Large intestine (tissue), 3 donors: ENCODE measurements at regions not wholly inside any gene's neighbourhood (a gene's known extent, or its start where the extent isn't known, plus 50 kb on each side); places are given as distances from the start of the nearest gene placed in this dataset.

Experiments
- DNase-seq, 2 donors: peaks; one replicate each; pipeline versions ENCODE4 v3.0.0 to v3.0.0-alpha.2; 2013
- H3K27ac ChIP-seq: one replicate; pipeline ENCODE4 v1.5.1; 2013; ENCODE audit warnings: low read length
- H3K27me3 ChIP-seq: 2 replicates; pipeline ENCODE4 v1.6.1; 2013; ENCODE audit warnings: low read length; ENCODE audit not compliant: control insufficient read depth, insufficient read depth
- H3K36me3 ChIP-seq: 2 replicates; pipeline ENCODE4 v1.6.1; 2013; ENCODE audit warnings: low read length; ENCODE audit not compliant: control insufficient read depth, insufficient read depth
- H3K4me1 ChIP-seq: one replicate; pipeline ENCODE4 v1.6.1; 2013; ENCODE audit warnings: low read length; ENCODE audit not compliant: control insufficient read depth, insufficient read depth
- H3K4me3 ChIP-seq: one replicate; pipeline ENCODE4 v1.5.1; 2013; ENCODE audit warnings: low read length
- H3K9me3 ChIP-seq: one replicate; pipeline ENCODE4 v1.6.1; 2013; ENCODE audit warnings: mild to moderate bottlenecking, low read depth, low read length, moderate library complexity; ENCODE audit not compliant: control insufficient read depth
- WGBS: methylation state at CpG from one replicate; pipeline ENCODE4 v1.1.5; 2013; ENCODE audit warnings: low lambda C conversion rate; ENCODE audit not compliant: insufficient coverage; 5-methylcytosine and 5-hydroxymethylcytosine counted together

DNA sequence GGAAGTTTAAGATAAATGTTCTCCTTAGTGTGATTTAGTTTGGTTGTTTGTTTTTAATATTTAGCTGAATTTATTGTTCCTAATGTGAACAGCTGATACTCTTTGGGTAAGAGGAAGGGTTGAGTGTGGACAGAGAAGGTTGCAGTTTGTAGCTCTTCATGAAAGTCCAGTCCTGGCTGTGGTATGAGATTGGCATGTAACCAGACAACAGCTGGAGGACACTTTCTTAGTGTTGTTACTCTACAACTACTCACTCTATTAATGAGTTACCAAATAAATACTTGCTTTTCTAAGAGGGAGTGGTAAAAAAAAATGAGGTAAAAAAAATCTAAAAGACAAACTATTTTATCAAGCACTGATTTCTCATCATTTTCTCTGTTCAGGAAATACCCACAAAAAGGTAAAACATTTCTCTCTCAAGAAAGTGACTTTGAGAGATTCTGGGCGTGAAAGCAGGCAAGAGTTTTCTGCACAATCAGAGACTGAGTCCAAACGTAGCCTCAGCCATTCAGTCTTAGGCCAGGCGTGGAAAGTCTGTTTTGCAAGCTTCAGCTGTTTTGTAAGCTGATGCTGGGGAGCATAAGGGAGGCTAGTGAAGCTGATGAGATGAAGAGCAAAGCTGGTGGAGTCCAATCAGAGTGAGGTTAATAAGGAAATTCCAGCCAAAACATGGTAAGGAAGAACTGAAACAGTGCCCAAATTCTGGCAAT lies 138.5 kb upstream of the ARPP21 start:
- no peaks in the 10 kb centered on the region for H3K36me3 ChIP-seq
- H3K4me3 ChIP-seq = no peak overlapping the region
- H3K4me1 ChIP-seq = no peaks in the 10 kb centered on the region
- WGBS = no CpG with 5 or more reads among the region's 3 CpGs
- H3K9me3 ChIP-seq = no peaks in the 10 kb centered on the region
- no peaks in the 10 kb centered on the region for H3K27me3 ChIP-seq
- no peak for DNase-seq
- no peak overlapping the region for H3K27ac ChIP-seq

DNA sequence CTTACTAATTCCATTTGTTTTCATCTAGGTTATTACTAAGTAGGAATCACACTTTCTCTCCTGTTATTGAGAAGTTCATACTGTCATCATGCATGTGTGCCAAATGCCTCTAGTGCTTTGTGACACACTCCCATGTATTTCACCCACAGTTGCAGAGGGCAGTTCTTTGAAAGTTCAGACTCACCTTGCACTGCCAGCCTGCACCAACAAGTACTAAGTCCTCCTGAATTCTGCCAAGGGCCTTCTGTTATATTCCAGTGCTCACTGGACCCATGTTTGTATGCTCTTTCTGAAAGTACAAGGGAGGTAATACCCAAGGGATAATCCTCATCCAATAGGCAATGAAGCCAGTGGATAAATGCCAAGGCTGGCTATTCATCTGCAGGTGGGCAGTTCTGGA lies 136.6 kb upstream of the ARPP21 start:
- Histone ChIP-seq H3K4me1 (no peaks in the 10 kb centered on the region), H3K4me3 (no peak overlapping the region), H3K27me3 (no peaks in the 10 kb centered on the region), H3K36me3 (no peaks in the 10 kb centered on the region), H3K9me3 (no peaks in the 10 kb centered on the region), H3K27ac (no peak overlapping the region)
- no peak for DNase-seq

DNA sequence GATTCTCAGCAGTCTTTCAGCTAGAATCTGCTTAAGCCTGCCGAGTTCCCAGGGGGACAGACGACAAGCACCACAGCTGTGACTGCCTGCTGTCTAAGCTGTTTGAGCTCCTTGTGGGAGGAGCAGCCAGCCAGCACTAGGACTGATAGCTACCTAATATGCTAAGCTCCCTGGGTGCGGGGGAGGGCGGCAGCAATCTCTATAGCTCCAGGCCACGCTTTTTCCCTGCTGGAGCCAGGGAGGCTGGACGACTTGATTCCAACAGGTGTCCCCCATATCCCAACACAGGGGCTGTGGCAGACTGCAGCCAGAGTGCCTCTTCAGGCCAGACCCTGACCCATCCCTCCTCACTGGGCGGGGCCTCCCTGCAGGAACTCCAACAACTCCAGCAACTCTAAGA lies 134.1 kb upstream of the ARPP21 start:
- no peak for DNase-seq
- no CpG with 5 or more reads among the region's 7 CpGs for WGBS
- no peaks in the 10 kb centered on the region for H3K27me3 ChIP-seq
- no peaks in the 10 kb centered on the region for H3K36me3 ChIP-seq
- H3K4me3 ChIP-seq = no peak overlapping the region
- H3K4me1 ChIP-seq = no peaks in the 10 kb centered on the region
- H3K9me3 ChIP-seq = no peaks in the 10 kb centered on the region
- no peak overlapping the region for H3K27ac ChIP-seq

DNA sequence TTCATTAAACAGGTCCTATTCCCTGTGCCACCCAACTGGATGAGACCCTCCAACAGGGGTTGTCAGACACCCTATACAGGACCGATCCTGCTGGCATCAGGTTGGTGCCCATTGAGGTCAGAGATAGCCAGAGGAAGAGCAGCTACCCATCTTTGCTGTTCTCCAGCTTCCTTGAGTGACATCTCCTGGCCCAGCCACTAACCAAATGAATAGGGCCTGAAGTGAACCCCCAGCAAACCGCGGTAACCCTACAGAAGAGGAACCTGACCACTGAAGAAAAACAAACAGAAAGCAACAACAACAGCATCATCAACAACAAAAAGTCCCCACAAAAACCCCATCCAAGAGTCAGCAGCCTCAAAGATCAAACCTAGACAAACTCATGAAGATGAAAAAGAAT lies 133.6 kb upstream of the ARPP21 start:
- no peak for DNase-seq
- no peak overlapping the region for H3K4me3 ChIP-seq
- H3K4me1 ChIP-seq = no peaks in the 10 kb centered on the region
- no peaks in the 10 kb centered on the region for H3K36me3 ChIP-seq
- no CpG with 5 or more reads among the region's 3 CpGs for WGBS
- no peaks in the 10 kb centered on the region for H3K9me3 ChIP-seq
- no peaks in the 10 kb centered on the region for H3K27me3 ChIP-seq
- no peak overlapping the region for H3K27ac ChIP-seq

DNA sequence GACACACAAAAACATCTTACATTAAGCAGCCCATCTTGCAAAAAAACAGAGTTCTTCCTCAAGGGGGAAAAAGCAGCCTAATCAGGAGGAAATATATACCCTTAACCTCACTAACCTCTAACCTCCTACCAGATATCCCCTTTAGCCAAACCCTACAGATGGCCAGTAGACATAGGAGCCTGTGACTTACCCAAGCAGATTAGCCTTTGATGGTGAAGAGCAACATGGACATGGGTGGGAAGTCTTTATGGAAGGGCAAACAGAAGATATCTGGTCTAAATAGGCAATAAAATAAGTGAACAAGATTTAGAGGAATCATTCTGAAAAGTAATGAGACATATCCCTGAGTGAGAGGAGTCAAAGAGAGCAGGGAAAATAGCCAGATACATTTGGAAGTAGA lies 119.4 kb upstream of the ARPP21 start:
- Histone ChIP-seq H3K36me3 (no peaks in the 10 kb centered on the region), H3K27me3 (no peaks in the 10 kb centered on the region), H3K27ac (no peak overlapping the region), H3K4me3 (no peak overlapping the region), H3K4me1 (no peaks in the 10 kb centered on the region), H3K9me3 (no peaks in the 10 kb centered on the region)
- no peak for DNase-seq

DNA sequence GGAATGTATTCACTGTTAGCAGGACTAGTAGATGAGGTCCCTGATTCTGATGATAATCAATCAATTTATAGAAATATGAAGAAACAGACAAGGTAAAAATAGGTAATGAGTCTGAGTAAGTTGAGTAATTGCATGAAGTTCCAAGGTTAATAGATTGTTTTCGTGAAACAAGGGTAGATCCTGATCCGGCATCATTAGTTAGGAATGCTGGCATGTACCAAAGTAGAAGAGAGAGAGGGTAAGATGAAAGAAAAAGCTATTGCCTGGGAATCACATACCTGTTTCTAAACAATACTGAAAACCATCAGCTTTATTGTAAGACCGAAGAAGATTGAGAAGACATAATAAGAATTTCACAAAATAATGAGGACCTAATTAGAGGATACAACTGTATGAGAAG lies 118.1 kb upstream of the ARPP21 start:
- H3K27me3 ChIP-seq = no peaks in the 10 kb centered on the region
- DNase-seq = no peak
- H3K36me3 ChIP-seq = no peaks in the 10 kb centered on the region
- 95% methylated on average over 3 of the region's 3 CpGs for WGBS
- no peak overlapping the region for H3K27ac ChIP-seq
- no peak overlapping the region for H3K4me3 ChIP-seq
- H3K9me3 ChIP-seq = no peaks in the 10 kb centered on the region
- no peaks in the 10 kb centered on the region for H3K4me1 ChIP-seq

DNA sequence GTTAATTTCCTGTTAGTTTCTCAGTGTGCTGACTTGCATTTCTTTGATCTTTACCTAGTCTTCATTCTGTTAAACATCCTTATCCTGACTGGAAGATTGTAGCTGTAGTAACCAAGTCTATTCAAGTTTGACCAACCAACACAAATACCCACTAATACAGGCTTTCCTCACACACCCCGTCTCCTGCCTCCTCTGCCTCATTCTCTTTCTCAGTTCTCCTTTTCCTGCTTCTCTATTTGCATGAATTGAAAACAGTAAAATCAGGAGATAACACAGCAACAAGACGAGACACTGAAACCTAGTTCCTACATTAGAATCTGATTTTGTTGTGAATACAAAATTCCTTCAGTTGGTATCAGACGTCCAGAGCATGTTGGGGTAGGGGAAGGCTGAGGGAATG lies 116.9 kb upstream of the ARPP21 start:
- no peak for DNase-seq
- no peak overlapping the region for H3K27ac ChIP-seq
- no peak overlapping the region for H3K4me3 ChIP-seq
- WGBS = no CpG with 5 or more reads among the region's 3 CpGs
- no peaks in the 10 kb centered on the region for H3K27me3 ChIP-seq
- H3K4me1 ChIP-seq = no peaks in the 10 kb centered on the region
- H3K9me3 ChIP-seq = no peaks in the 10 kb centered on the region
- no peaks in the 10 kb centered on the region for H3K36me3 ChIP-seq

DNA sequence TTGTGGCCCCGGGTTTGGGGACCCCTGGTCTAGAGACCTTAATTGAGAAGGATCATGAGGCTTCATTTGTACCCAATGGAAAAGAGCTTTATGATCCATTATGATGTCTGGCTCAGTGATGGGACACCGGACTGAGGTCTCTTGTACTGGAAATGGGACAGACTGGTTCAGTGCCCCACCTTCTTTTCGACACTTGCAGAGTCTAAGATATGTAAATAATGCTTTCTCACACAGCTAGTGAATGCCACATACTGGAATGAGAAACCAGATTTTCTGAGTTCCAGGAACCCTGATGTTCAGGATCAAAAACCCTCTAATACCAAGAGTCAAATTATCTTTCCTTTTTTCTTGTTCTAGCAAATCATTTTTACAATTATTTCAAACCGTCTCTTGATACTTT lies 116.3 kb upstream of the ARPP21 start:
- H3K27ac ChIP-seq = no peak overlapping the region
- H3K36me3 ChIP-seq = no peaks in the 10 kb centered on the region
- H3K9me3 ChIP-seq = no peaks in the 10 kb centered on the region
- no peak for DNase-seq
- no peaks in the 10 kb centered on the region for H3K4me1 ChIP-seq
- H3K27me3 ChIP-seq = no peaks in the 10 kb centered on the region
- no peak overlapping the region for H3K4me3 ChIP-seq
- WGBS = 90% methylated on average over 1 of the region's 4 CpGs

DNA sequence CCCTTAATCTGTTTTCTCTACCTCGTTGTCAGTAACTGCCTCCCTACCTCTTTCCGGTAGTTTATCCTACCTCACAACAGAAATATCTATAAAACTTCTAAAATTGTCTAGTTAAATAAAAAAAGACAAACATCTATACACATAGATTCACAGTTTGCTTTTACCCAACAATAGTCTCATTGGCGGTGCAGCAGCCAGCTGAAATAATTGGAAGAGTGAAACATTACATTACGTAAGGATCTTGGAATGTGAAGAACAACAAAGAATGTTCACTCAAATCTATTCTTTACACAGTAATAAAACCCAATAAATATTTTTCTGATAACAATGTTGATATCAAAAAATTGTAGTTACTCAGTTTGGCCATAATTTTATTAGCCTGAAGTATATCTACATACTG lies 115.5 kb upstream of the ARPP21 start:
- Histone ChIP-seq H3K27me3 (no peaks in the 10 kb centered on the region), H3K4me1 (no peaks in the 10 kb centered on the region), H3K4me3 (no peak overlapping the region), H3K9me3 (no peaks in the 10 kb centered on the region), H3K36me3 (no peaks in the 10 kb centered on the region), H3K27ac (no peak overlapping the region)
- DNase-seq = no peak
- WGBS = 73% methylated on average over 3 of the region's 4 CpGs

DNA sequence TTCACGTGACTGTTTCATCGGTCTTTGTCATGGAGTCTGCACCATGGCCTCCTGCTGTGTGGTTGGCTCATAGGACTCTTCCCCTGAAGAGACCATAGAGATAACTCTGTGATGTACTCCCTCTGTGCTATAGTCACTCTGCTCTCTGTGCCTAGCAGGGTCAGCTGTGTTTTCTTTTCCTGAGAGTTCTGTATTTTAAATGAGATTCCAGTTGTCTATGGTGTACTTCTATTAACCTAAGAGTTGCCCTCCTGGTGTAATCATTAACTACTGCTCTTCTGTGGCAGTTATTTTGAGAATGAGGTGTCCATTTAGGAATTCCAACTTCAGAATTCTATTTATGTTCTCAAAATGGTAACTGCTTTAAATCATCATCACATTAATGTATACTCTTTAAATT lies 114.5 kb upstream of the ARPP21 start:
- no peak for DNase-seq
- no peak overlapping the region for H3K27ac ChIP-seq
- WGBS = 80% methylated on average over 1 of the region's 2 CpGs
- no peaks in the 10 kb centered on the region for H3K9me3 ChIP-seq
- no peaks in the 10 kb centered on the region for H3K27me3 ChIP-seq
- H3K4me3 ChIP-seq = no peak overlapping the region
- H3K36me3 ChIP-seq = no peaks in the 10 kb centered on the region
- no peaks in the 10 kb centered on the region for H3K4me1 ChIP-seq

DNA sequence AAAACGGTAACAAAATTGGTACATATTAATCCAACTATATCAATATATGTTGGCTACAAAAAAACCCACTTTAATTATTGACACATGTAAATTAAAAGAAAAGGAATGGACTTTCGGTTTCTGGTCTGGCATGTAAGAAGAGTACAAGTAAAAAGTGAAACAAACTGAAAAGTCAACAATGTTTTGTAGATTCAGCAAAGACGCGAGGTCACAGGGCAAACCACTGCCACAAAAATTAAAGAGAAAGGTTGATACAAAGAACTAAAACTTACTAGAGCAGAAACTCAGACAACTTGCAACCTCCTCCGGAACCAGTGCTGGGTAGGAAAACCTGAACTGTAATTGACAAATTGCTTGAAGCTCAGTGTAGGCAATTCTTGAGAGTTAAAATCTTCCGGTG lies 110.6 kb upstream of the ARPP21 start:
- peak in 1 of 2 donors; percentile 8 for DNase-seq
- 75% methylated on average over 2 of the region's 6 CpGs for WGBS
- Histone ChIP-seq H3K4me3 (no peak overlapping the region), H3K4me1 (no peaks in the 10 kb centered on the region), H3K27me3 (no peaks in the 10 kb centered on the region), H3K9me3 (no peaks in the 10 kb centered on the region), H3K36me3 (no peaks in the 10 kb centered on the region), H3K27ac (no peak overlapping the region)
